ENCODE measurements at regions not wholly inside any gene's neighbourhood (a gene's known extent, or its start where the extent isn't known, plus 50 kb on each side); places are given as distances from the start of the nearest gene placed in this dataset.

- peaks cover 3% of the 10 kb centered on the region for H3K36me3 Mint-ChIP-seq (ENCODE audit: low read depth)
- peaks cover 14% of the 10 kb centered on the region for H3K9me3 Mint-ChIP-seq (ENCODE audit: low read depth)
- H3K27me3 Mint-ChIP-seq (ENCODE audit: low read depth): no peaks in the 10 kb centered on the region
- no peak overlapping the region for H3K27ac Mint-ChIP-seq (ENCODE audit: unreplicated experiment)
- DNase-seq (ENCODE audit: low spot score): no peak
- TF ChIP-seq CTCF (IDR thresholded peaks at IDR 0.05): no peak
- peaks cover 9% of the 10 kb centered on the region for H3K4me1 Mint-ChIP-seq (ENCODE audit: low read depth)
- H3K4me3 Mint-ChIP-seq (ENCODE audit: unreplicated experiment): no peak overlapping the region
Measured at GRCh38 chr1:119191325-119191724, 50.9 kb upstream of the WARS2 start.

- Mint-ChIP-seq H3K4me1 (ENCODE audit: low read depth) (peaks cover 9% of the 10 kb centered on the region), H3K27me3 (ENCODE audit: low read depth) (no peaks in the 10 kb centered on the region), H3K9me3 (ENCODE audit: low read depth) (peaks cover 14% of the 10 kb centered on the region), H3K4me3 (ENCODE audit: unreplicated experiment) (no peak overlapping the region), H3K36me3 (ENCODE audit: low read depth) (peaks cover 3% of the 10 kb centered on the region), H3K27ac (ENCODE audit: unreplicated experiment) (no peak overlapping the region)
- DNase-seq (ENCODE audit: low spot score): no peak
- TF ChIP-seq CTCF (IDR thresholded peaks at IDR 0.05): no peak
Measured at GRCh38 chr1:119204197-119204960, 63.9 kb upstream of the WARS2 start.

- peaks cover 14% of the 10 kb centered on the region for H3K9me3 Mint-ChIP-seq (ENCODE audit: low read depth)
- no peaks in the 10 kb centered on the region for H3K27me3 Mint-ChIP-seq (ENCODE audit: low read depth)
- H3K27ac Mint-ChIP-seq (ENCODE audit: unreplicated experiment): no peak overlapping the region
- H3K4me1 Mint-ChIP-seq (ENCODE audit: low read depth): peaks cover 15% of the 10 kb centered on the region
- DNase-seq (ENCODE audit: low spot score): no peak
- no peak overlapping the region for H3K4me3 Mint-ChIP-seq (ENCODE audit: unreplicated experiment)
- peaks cover 3% of the 10 kb centered on the region for H3K36me3 Mint-ChIP-seq (ENCODE audit: low read depth)
- TF ChIP-seq CTCF (IDR thresholded peaks at IDR 0.05): no peak
Measured at GRCh38 chr1:119204961-119205357, 64.5 kb upstream of the WARS2 start.

- Mint-ChIP-seq H3K9me3 (ENCODE audit: low read depth) (peaks cover 2% of the 10 kb centered on the region), H3K27ac (ENCODE audit: unreplicated experiment) (no peak overlapping the region), H3K27me3 (ENCODE audit: low read depth) (no peaks in the 10 kb centered on the region), H3K36me3 (ENCODE audit: low read depth) (peaks cover 1% of the 10 kb centered on the region), H3K4me1 (ENCODE audit: low read depth) (peaks cover 26% of the 10 kb centered on the region), H3K4me3 (ENCODE audit: unreplicated experiment) (no peak overlapping the region)
- DNase-seq (ENCODE audit: low spot score): no peak
- TF ChIP-seq CTCF (IDR thresholded peaks at IDR 0.05): no peak
Measured at GRCh38 chr1:119209061-119209460, 68.6 kb upstream of the WARS2 start.

GRCh38 chr1:119209596-119210295 lies 69.3 kb upstream of the WARS2 start:
- TF ChIP-seq CTCF (IDR thresholded peaks at IDR 0.05): no peak
- DNase-seq (ENCODE audit: low spot score): no peak
- no peaks in the 10 kb centered on the region for H3K27me3 Mint-ChIP-seq (ENCODE audit: low read depth)
- no peak overlapping the region for H3K4me3 Mint-ChIP-seq (ENCODE audit: unreplicated experiment)
- H3K9me3 Mint-ChIP-seq (ENCODE audit: low read depth): peaks cover 2% of the 10 kb centered on the region
- no peak overlapping the region for H3K27ac Mint-ChIP-seq (ENCODE audit: unreplicated experiment)
- peaks cover 22% of the 10 kb centered on the region for H3K4me1 Mint-ChIP-seq (ENCODE audit: low read depth)
- peaks cover 1% of the 10 kb centered on the region for H3K36me3 Mint-ChIP-seq (ENCODE audit: low read depth)
